ENCODE measurements at regions not wholly inside any gene's neighbourhood (a gene's known extent, or its start where the extent isn't known, plus 50 kb on each side); places are given as distances from the start of the nearest gene placed in this dataset.

DNA sequence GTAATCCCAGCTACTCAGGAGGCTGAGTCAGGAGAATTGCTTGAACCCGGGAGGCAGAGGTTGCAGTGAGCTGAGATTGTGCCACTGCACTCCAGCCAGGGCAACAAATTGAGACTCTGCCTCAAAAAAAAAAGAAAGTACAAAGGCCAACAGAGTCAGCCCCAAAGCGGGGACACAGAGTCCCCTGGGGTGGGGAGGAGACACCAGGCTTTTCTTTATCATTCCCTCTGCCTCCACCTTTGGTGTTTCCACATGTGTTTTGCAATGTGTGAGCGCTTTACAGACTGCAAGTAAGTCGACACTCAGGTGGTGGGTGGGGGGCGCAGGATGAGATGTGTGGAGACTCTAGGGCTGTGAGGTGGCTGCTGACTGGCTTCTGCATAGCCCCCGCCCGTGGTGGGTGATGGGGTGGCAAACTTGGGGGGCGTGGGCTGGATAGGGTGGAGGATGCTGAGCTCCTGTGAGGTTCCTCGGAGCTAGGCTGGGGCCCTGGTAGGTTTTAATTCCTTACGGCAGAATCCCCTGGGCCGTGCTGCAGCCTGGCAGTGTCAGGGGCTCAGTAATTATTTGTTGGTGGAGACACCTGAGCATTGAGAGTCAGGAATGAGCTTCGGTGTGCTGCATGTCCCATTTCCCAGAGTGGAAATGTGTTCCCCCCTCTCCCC lies 177.2 kb downstream of the CTTN start:
- no peak for DNase-seq

- no peak for DNase-seq
Measured at GRCh38 chr11:70577258-70577603, 178.9 kb downstream of the CTTN start.

GRCh38 chr11:70577948-70578347 lies 179.6 kb downstream of the CTTN start:
- no peak for DNase-seq

DNA sequence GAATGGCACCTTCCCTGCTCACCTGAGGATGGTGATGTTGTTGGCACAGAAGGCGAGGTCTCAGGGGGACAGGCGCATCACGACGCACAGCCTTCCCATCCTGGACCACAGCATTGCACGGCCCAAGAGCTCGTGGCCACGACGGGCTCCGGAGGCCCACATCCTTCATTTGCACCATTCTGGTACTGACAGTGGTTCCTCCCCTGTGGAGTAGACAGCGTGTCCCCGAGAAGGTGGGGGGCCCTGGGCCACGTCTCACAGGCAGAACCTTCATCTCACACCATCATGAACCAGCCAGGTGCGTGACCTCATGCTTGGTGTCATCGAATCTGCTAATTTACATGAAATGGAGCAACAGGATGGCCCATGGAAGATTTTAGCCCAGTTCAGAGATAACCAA lies 180.0 kb downstream of the CTTN start:
- DNase-seq, result no peak

- DNase-seq, result no peak
Measured at GRCh38 chr11:70578831-70579230, 180.5 kb downstream of the CTTN start.

GRCh38 chr11:70579316-70579955 lies 181.1 kb downstream of the CTTN start:
- no peak for DNase-seq

GRCh38 chr11:70580036-70580805 lies 181.9 kb downstream of the CTTN start:
- DNase-seq, result no peak

- DNase-seq, result peak; percentile 95
Measured at GRCh38 chr11:70581991-70582885, 183.9 kb downstream of the CTTN start.

DNA sequence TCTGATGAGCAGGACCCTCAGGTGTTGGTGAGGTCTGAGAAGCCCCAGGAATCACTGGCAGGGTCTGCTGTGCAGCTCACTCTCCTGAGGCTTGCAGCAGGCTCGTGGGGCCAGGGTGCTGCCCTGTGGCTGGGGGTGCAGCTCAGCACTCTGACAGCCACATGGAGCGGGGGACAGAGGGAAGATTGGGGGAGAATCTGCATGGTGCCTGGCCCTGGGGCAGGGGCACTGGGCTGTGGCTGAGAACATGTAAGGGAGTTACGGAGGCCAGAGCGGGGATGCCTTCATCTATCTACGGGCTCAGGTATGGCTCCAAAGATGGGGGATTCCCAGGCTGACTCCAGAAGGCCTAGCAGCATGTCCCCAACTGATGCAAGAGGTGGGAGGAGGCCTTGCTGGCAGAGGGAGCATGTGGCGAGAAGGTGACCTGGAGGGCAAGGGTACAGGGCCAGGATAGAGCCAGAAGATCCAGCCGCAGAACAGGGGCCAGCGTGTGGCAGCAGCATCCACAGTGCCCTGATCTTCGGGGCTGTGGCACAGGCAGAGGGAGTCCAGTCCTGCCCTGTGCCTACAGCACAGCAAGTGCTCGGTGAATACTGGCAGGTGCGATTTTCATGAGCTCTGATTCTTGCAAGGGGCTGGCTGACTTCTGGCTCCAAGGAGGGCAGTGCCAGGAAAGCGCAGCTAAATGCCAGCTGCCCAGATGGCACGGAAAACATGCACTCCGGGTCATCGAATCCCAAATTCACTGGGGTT lies 184.7 kb downstream of the CTTN start:
- no peak for DNase-seq

GRCh38 chr11:70583781-70584218 lies 185.5 kb downstream of the CTTN start:
- DNase-seq, result no peak

GRCh38 chr11:70584498-70585235 lies 186.3 kb downstream of the CTTN start:
- DNase-seq, result no peak

DNA sequence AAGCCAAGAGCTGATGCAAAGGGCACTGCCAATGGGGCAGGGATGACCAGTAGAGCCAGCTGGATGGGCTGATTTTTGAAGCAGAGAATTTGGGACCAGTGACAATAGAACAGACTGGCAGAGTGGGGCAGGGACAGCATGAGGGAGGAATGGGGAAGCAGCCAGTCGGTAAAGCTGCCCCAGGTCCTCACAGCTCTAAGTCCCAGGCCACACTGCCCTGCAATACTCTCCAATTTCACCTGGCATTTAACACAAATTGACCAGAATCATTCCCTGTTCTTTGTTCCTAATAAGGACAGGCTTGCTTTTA lies 186.9 kb downstream of the CTTN start:
- DNase-seq, result no peak

DNA sequence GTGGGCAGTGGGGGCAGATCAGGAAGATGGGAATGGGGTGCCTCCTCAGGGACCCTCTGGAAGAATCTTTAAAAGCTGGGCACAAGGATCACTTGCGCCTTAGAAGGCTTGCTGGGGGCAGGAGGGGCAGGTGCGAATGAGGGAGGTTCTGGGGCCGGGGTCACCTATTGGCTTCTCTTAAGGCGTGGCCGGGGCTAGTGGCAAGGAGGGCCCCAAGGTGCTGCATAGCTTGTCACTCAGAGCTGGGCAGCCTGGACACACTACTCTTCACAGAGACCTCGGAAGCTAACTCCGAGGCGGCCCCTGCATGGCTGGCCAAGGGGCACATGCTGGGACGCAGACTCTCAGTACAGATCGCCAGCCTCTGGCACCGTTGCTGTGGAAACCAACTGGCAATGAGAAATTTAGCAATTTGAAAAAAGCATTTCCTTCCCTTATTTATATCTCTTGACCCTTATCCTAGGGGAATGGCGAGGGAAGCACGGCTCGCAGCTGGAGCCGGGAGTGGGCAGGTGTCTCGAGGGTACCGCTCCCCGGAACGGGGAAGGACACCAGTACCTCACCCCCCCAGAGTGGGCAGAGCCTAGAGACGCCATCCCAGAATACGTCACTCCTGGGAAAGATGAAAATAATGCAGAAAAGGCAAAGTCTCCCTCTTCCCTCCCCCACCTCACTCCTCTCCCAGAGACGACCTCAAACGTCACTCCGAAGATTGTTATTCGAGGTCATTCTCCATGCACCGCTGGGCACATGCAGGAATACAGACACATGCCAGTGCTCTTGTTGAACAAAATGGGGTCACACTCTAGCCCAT lies 188.1 kb downstream of the CTTN start:
- no peak for DNase-seq

DNA sequence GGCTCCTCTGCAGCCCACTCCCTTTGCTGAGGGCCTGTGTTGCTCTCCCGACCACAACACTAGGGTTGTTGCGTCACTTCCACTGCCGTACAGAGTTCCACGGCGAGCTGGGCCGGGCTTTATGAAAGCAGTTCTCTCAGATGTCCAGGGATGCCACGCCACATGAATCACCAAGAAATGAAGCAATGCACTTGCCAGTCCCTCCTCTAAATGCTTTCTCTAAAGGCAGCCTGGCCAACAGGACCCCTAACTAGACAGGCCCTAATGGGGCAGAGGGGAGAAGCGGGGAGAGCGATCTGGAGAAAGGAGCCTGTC lies 188.7 kb downstream of the CTTN start:
- no peak for DNase-seq

DNA sequence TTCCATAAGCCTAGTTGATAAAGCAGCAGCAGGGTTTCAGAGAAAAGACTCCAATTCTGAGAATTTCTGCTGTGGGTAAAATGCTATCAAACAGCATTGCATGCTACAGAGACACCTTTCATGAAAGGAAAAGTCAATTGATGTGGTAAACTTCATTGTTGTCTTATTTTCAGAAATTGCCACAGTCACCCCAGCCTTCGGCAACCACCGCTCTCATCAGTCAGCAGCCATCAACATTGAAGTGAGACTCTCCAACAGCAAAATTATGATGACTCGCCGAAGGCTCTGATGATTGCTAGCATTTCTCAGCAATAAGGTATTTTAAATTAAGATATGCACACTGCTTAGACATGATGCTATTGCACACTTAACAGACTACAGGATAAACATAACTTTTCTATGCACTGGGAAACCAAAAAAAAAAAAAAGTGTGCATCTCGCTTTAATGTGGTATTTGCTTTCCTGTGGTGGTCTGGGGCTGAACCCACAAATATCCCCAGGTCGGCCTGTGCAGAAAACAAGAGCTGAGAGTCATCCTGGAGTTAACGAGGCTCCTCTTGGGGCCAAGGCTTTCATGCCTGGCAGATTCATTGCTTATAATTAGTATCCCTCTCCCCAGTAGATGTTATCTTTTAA lies 192.1 kb downstream of the CTTN start:
- no peak for DNase-seq

- no peak for DNase-seq
Measured at GRCh38 chr11:70592641-70593165, 194.4 kb downstream of the CTTN start.

GRCh38 chr11:70593446-70593983 lies 195.2 kb downstream of the CTTN start:
- no peak for DNase-seq

DNA sequence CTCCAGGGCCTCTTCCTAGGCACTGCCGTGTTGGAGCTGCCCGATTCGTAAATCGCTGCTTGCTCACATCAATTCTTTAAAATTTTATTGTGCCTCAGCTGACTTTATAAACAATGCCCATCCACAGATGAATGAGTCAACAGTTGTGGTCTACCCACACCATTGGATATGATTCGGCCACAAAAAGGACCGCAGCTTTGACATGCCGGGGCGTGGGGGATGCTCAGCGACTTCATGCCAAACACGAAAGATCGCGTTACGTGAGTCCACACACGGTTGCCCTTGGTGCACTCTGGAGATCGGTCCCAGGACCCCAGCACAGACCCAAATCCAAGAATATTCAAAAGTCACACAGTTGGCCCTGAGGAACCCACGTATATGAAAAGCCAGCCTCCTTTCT lies 195.7 kb downstream of the CTTN start:
- no peak for DNase-seq

DNA sequence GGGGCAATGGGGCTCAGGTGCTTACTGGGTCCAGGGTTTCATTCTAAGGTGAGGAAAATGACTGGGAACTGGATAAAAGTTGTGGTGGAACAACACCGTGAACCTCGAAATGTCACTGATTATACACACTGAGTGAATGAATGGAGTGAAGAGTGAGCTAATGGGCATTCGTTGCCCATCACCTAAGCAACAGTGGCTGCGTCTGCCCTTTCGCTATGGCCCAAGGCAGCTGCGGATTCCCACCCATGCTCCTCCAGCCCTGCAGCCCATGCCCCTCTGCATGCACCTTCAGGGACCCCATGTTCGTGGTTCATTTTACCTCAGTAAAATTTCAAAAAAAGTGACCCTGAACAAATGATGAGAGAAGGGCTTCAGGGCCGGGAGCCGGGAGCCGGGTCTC lies 196.3 kb downstream of the CTTN start:
- no peak for DNase-seq

DNA sequence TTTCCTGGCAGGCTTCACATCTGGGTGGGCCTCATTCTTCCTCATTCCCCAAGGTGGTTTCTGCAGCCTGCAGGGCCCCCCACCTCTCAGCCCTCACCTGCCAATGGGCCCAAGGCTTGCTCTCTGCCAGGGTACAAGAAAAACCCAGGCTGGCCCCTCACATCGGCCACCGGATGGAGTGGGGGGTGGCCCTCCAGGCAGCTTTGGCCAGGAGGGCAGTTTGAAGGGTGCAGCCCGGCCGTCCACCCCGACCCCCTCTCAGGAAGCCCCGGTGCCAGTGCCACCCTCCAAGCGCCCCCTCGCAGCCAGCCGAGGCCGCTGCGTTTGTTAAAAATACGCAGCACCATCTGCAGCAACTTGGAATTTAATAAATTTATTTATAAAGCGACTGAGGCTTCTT lies 196.7 kb downstream of the CTTN start:
- DNase-seq, result no peak

All from NCI-H82 (cell line).